Liver (tissue), 8 donors: ENCODE measurements at regions not wholly inside any gene's neighbourhood (a gene's known extent, or its start where the extent isn't known, plus 50 kb on each side); places are given as distances from the start of the nearest gene placed in this dataset.

ENCODE experiments used
- DNase-seq: peaks from one replicate; pipeline ENCODE4 v3.0.0-alpha.2; 2017; ENCODE audit warnings: low spot score
- H3K27ac ChIP-seq, 2 donors: one replicate each; pipeline ENCODE4 v1.7.0; 2013; ENCODE audit warnings: inconsistent platforms in 2 of 2, low read length in 2 of 2, control low read depth in 1 of 2, low read depth in 1 of 2, mild to moderate bottlenecking in 1 of 2
- H3K27me3 ChIP-seq, 4 donors: one replicate each; pipeline versions ENCODE4 v1.6.1 to v1.7.0; 2013; ENCODE audit warnings: low read length in 3 of 4, inconsistent platforms in 1 of 4, mild to moderate bottlenecking in 1 of 4, moderate library complexity in 1 of 4; ENCODE audit not compliant: control insufficient read depth in 4 of 4, insufficient read depth in 4 of 4
- H3K36me3 ChIP-seq, 4 donors: one replicate each; pipeline versions ENCODE4 v1.6.1 to v1.7.0; 2013; ENCODE audit warnings: low read length in 3 of 4, mild to moderate bottlenecking in 3 of 4, low read depth in 1 of 4, moderate library complexity in 1 of 4; ENCODE audit not compliant: control insufficient read depth in 4 of 4, insufficient read depth in 3 of 4
- H3K4me1 ChIP-seq, 4 donors: one replicate each; pipeline versions ENCODE4 v1.6.1 to v1.7.0; 2013; ENCODE audit warnings: low read length in 3 of 4, mild to moderate bottlenecking in 3 of 4, moderate library complexity in 1 of 4; ENCODE audit not compliant: control insufficient read depth in 4 of 4, insufficient read depth in 4 of 4
- H3K4me3 ChIP-seq, 3 donors: one replicate each; pipeline versions ENCODE4 v1.6.1 to v1.7.0; 2013; ENCODE audit warnings: low read length in 3 of 3, control low read depth in 1 of 3, low read depth in 1 of 3, mild to moderate bottlenecking in 1 of 3
- H3K9ac ChIP-seq, 2 donors: one replicate each; pipeline ENCODE4 v1.7.0; 2013; ENCODE audit warnings: low read length in 2 of 2, mild to moderate bottlenecking in 2 of 2, moderate library complexity in 2 of 2, control low read depth in 1 of 2, low read depth in 1 of 2
- H3K9me3 ChIP-seq, 4 donors: one replicate each; pipeline versions ENCODE4 v1.6.1 to v1.7.0; 2013; ENCODE audit warnings: low read length in 3 of 4; ENCODE audit not compliant: control insufficient read depth in 4 of 4
- ATF3 ChIP-seq: IDR thresholded peaks from 2 replicates; pipeline ENCODE4 v1.6.1; 2016; ENCODE audit warnings: antibody characterized with exemption
- CTCF ChIP-seq: fragments of 150-350 bp; IDR thresholded peaks from 2 replicates; pipeline ENCODE4 v1.5.1; 2017; ENCODE audit warnings: improper control_type of control experiment, low read depth, low read length; ENCODE audit not compliant: missing input control
- EGR1 ChIP-seq, 2 donors: IDR thresholded peaks; 2 replicates each; pipeline ENCODE4 v1.6.1; 2016 to 2018; ENCODE audit warnings: antibody characterized with exemption in 2 of 2, low read depth in 2 of 2
- FOXA1 ChIP-seq: IDR thresholded peaks from 2 replicates; pipeline ENCODE4 v1.6.1; 2016; ENCODE audit warnings: antibody characterized with exemption
- FOXA2 ChIP-seq: IDR thresholded peaks from 2 replicates; pipeline ENCODE4 v1.6.1; 2016; ENCODE audit warnings: antibody characterized with exemption
- GABPA ChIP-seq, 2 donors: IDR thresholded peaks in 1 of 2; conservative IDR thresholded peaks in 1 of 2; 2 replicates each; pipeline ENCODE4 v1.6.1; 2016; ENCODE audit warnings: antibody characterized with exemption in 2 of 2, mild to moderate bottlenecking in 1 of 2, moderate library complexity in 1 of 2
- HNF4A ChIP-seq, 2 donors: conservative IDR thresholded peaks; 2 replicates each; pipeline ENCODE4 v1.6.1; 2016; ENCODE audit warnings: antibody characterized with exemption in 2 of 2, mild to moderate bottlenecking in 2 of 2
- HNF4G ChIP-seq: IDR thresholded peaks from 2 replicates; pipeline ENCODE4 v1.6.1; 2016; ENCODE audit warnings: antibody characterized with exemption
- JUND ChIP-seq, 2 donors: IDR thresholded peaks; 2 replicates each; pipeline ENCODE4 v1.6.1; 2016; ENCODE audit warnings: antibody characterized with exemption in 2 of 2
- MAX ChIP-seq: IDR thresholded peaks from 2 replicates; pipeline ENCODE4 v1.6.1; 2016; ENCODE audit warnings: antibody characterized with exemption
- NR2F2 ChIP-seq: IDR thresholded peaks from 2 replicates; pipeline ENCODE4 v1.6.1; 2016; ENCODE audit warnings: antibody characterized with exemption
- RAD21 ChIP-seq, 2 donors: IDR thresholded peaks; 2 replicates each; pipeline ENCODE4 v1.6.1; 2016; ENCODE audit warnings: antibody characterized with exemption in 2 of 2, mild to moderate bottlenecking in 2 of 2
- RXRA ChIP-seq, 2 donors: IDR thresholded peaks; 2 replicates each; pipeline ENCODE4 v1.6.1; 2017 to 2018; ENCODE audit warnings: antibody characterized with exemption in 2 of 2, mild to moderate bottlenecking in 1 of 2
- SP1 ChIP-seq: IDR thresholded peaks from 2 replicates; pipeline ENCODE4 v1.6.1; 2018; ENCODE audit warnings: antibody characterized with exemption, mild to moderate bottlenecking
- TAF1 ChIP-seq: conservative IDR thresholded peaks from 2 replicates; pipeline ENCODE4 v1.6.1; 2016; ENCODE audit warnings: antibody characterized with exemption, mild to moderate bottlenecking
- YY1 ChIP-seq: IDR thresholded peaks from 2 replicates; pipeline ENCODE4 v1.6.1; 2016; ENCODE audit warnings: antibody characterized with exemption, mild to moderate bottlenecking
- ZBTB33 ChIP-seq: IDR thresholded peaks from 2 replicates; pipeline ENCODE4 v1.6.1; 2016; ENCODE audit warnings: antibody characterized with exemption
- WGBS: extraction: QIAGEN DNeasy Blood & Tissue Kit; methylation state at CpG from one replicate; pipeline ENCODE4 v1.1.7; 2013; 5-methylcytosine and 5-hydroxymethylcytosine counted together
- donor health status: healthy.
- donor health status: healthy.
- donor health status: healthy.
- donor health status: healthy.
- donor health status: healthy.

- 94% methylated on average over 4 of the region's 4 CpGs for WGBS
- TF ChIP-seq RXRA (IDR thresholded peaks at IDR 0.05), result no peak
- TF ChIP-seq HNF4A (conservative IDR thresholded peaks at IDR 0.05), result no peak
- no peak for TF ChIP-seq RAD21 (IDR thresholded peaks at IDR 0.05)
- no peak for TF ChIP-seq SP1
- TF ChIP-seq FOXA2, result no peak
- no peak for TF ChIP-seq MAX
- TF ChIP-seq NR2F2, result no peak
- TF ChIP-seq EGR1 (IDR thresholded peaks at IDR 0.05; ENCODE audit: low read depth in 2 of 2), result no peak
- no peak for TF ChIP-seq YY1
- Histone ChIP-seq H3K27ac (no peak overlapping the region), H3K27me3 (no peaks in the 10 kb centered on the region), H3K4me1 (peaks cover 1 to 24% (median 7%) of the 10 kb centered on the region in 4 donors), H3K9me3 (no peaks in the 10 kb centered on the region), H3K4me3 (no peak overlapping the region), H3K36me3 (no peaks in the 10 kb centered on the region), H3K9ac (no peak overlapping the region)
- no peak for DNase-seq
Measured at GRCh38 chr12:24021164-24021502, 71.7 kb upstream of the SOX5 start.

- Histone ChIP-seq H3K36me3 (no peaks in the 10 kb centered on the region), H3K27ac (no peak overlapping the region), H3K9ac (no peak overlapping the region), H3K4me3 (no peak overlapping the region), H3K27me3 (no peaks in the 10 kb centered on the region), H3K9me3 (no peaks in the 10 kb centered on the region), H3K4me1 (peaks cover 1 to 24% (median 7%) of the 10 kb centered on the region in 4 donors)
- WGBS, result 70% methylated on average over 11 of the region's 11 CpGs
- DNase-seq, result no peak
- TF ChIP-seq SP1 (peak; percentile 16), RAD21 (IDR thresholded peaks at IDR 0.05) (peak in 1 of 2 donors; percentile 32), YY1 (peak; percentile 23), HNF4A (conservative IDR thresholded peaks at IDR 0.05) (peak; percentile 78), MAX (no peak), JUND (IDR thresholded peaks at IDR 0.05) (peak in 1 of 2 donors; percentile 27), FOXA1 (no peak), FOXA2 (no peak), GABPA (IDR thresholded peaks at IDR 0.05 in 1 of 2, conservative IDR thresholded peaks at IDR 0.05 in 1 of 2) (no peak), ZBTB33 (no peak), CTCF (no peak), ATF3 (peak; percentile 30), TAF1 (no peak), HNF4G (peak; percentile 30), EGR1 (IDR thresholded peaks at IDR 0.05; ENCODE audit: low read depth in 2 of 2) (no peak), NR2F2 (peak; percentile 13)
Measured at GRCh38 chr12:24020397-24021163, 71.1 kb upstream of the SOX5 start.
